Stimulated activated naive CD8-positive, alpha-beta T cell treated with anti-CD3 and anti-CD28 coated beads, Interleukin-15, amount 100 ng/mL, for 72 hours (primary cell): ENCODE measurements at regions not wholly inside any gene's neighbourhood (a gene's known extent, or its start where the extent isn't known, plus 50 kb on each side); places are given as distances from the start of the nearest gene placed in this dataset.
"Not testable (repeated sequence)": the region's sequence is repeated elsewhere in the genome, so short reads cannot be mapped to it uniquely, and the experiment has no call there.

Experiments used
- ATAC-seq: fragments of 150-1000 bp; cut with Tn5 transposase; 2 replicates; pipeline ENCODE4 v1.10.0; 2021; ENCODE audit warnings: mild to moderate bottlenecking, moderate library complexity
- DNase-seq, 2 donors: peaks; one replicate each; pipeline ENCODE4 v3.0.0; 2021 to 2022
- H3K27ac Mint-ChIP-seq, 2 donors: one replicate each; pipeline ENCODE4 v1.8.0; 2022; ENCODE audit warnings: mild to moderate bottlenecking in 2 of 2, mixed read lengths in 2 of 2, moderate library complexity in 2 of 2
- H3K27me3 Mint-ChIP-seq: one replicate; pipeline ENCODE4 v1.8.0; 2022; ENCODE audit warnings: mixed read lengths
- H3K4me1 Mint-ChIP-seq: one replicate; pipeline ENCODE4 v1.8.0; 2022; ENCODE audit warnings: mild to moderate bottlenecking, mixed read lengths
- H3K4me3 Mint-ChIP-seq, 2 donors: one replicate each; pipeline ENCODE4 v1.8.0; 2022; ENCODE audit warnings: mild to moderate bottlenecking in 2 of 2, mixed read lengths in 2 of 2, moderate library complexity in 1 of 2
- H3K9me3 Mint-ChIP-seq, 2 donors: one replicate each; pipeline ENCODE4 v1.8.0; 2022; ENCODE audit warnings: mixed read lengths in 2 of 2

- Mint-ChIP-seq H3K27me3 (no peaks in the 10 kb centered on the region), H3K27ac (peak overlapping the region in 1 of 2 donors; percentile 63), H3K4me1 (no peaks in the 10 kb centered on the region), H3K4me3 (no peak overlapping the region), H3K9me3 (peaks cover 18 to 43% of the 10 kb centered on the region in 2 donors)
- ATAC-seq: no peak
- no peak for DNase-seq
Measured at GRCh38 chr7:53596230-53596629, 560.8 kb downstream of the POM121L12 start.

GRCh38 chr7:53600296-53600695 is 564.9 kb downstream of the POM121L12 start:
- no peaks in the 10 kb centered on the region for H3K27me3 Mint-ChIP-seq
- no peak overlapping the region for H3K27ac Mint-ChIP-seq
- ATAC-seq (no peak), DNase-seq (no peak)
- peaks cover 19 to 53% of the 10 kb centered on the region in 2 donors for H3K9me3 Mint-ChIP-seq
- H3K4me3 Mint-ChIP-seq: no peak overlapping the region
- no peaks in the 10 kb centered on the region for H3K4me1 Mint-ChIP-seq

- ATAC-seq (peak; percentile 31), DNase-seq (no peak)
- Mint-ChIP-seq H3K9me3 (peaks cover 23 to 41% of the 10 kb centered on the region in 2 donors), H3K27ac (no peak overlapping the region), H3K4me1 (no peaks in the 10 kb centered on the region), H3K4me3 (no peak overlapping the region), H3K27me3 (no peaks in the 10 kb centered on the region)
Measured at GRCh38 chr7:53602817-53603418, 567.5 kb downstream of the POM121L12 start.

- Mint-ChIP-seq H3K4me1 (no peaks in the 10 kb centered on the region), H3K27ac (no peak overlapping the region), H3K9me3 (peaks cover 23 to 41% of the 10 kb centered on the region in 2 donors), H3K4me3 (no peak overlapping the region), H3K27me3 (no peaks in the 10 kb centered on the region)
- ATAC-seq (no peak), DNase-seq (no peak)
Measured at GRCh38 chr7:53603461-53603860, 568.0 kb downstream of the POM121L12 start.

- DNase-seq: no peak
- H3K4me1 Mint-ChIP-seq: no peaks in the 10 kb centered on the region
- H3K27ac Mint-ChIP-seq: no peak overlapping the region
- H3K4me3 Mint-ChIP-seq: no peak overlapping the region
- H3K27me3 Mint-ChIP-seq: no peaks in the 10 kb centered on the region
- no peak for ATAC-seq
- H3K9me3 Mint-ChIP-seq: peaks cover 24 to 41% of the 10 kb centered on the region in 2 donors
Measured at GRCh38 chr7:53604201-53604600, 568.8 kb downstream of the POM121L12 start.

DNA sequence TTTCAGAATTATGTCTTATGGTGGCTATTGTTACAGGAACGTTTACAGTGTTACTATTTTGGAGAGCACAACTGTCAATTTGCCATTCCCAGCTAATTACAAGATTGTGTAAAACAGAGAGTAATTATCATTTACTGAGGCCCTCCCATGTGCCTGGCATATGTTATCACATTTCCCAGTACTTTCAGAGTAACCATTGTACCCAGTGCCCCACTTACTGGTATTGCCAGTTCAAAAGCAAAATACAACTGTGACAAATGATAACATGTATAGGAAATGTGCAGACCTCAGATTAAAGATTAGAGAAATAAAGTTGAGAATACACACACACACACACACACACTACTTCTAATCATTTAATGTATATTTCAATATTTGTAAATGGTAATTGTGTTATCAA is 572.5 kb downstream of the POM121L12 start:
- ATAC-seq (no peak), DNase-seq (no peak)
- Mint-ChIP-seq H3K4me1 (no peaks in the 10 kb centered on the region), H3K9me3 (peaks cover 17 to 18% of the 10 kb centered on the region in 2 donors), H3K4me3 (no peak overlapping the region), H3K27ac (no peak overlapping the region), H3K27me3 (no peaks in the 10 kb centered on the region)

DNA sequence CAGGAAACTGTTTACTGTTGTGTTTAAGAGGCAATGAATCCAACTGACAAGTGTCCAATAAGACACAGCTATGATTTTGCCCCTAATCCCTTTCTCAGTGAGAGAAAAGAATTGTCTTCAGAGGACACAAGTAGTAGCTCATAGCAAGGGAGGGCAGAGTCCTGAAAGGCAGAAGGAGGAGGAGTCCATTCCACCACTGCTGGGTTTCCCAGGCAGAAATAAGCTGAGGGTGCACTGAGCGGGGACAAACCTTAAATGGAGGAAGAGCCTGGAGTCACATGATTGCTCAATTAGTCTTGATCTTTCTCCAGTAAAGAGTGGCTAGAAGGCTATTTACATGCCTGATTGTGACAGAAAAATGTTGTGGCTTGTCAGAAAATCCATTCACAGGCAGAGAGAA is 573.8 kb downstream of the POM121L12 start:
- ATAC-seq: no peak
- Mint-ChIP-seq H3K27ac (no peak overlapping the region), H3K27me3 (no peaks in the 10 kb centered on the region), H3K4me3 (no peak overlapping the region), H3K9me3 (peaks cover 14 to 21% of the 10 kb centered on the region in 2 donors), H3K4me1 (no peaks in the 10 kb centered on the region)
- no peak for DNase-seq

- no peak for DNase-seq
- no peak overlapping the region for H3K4me3 Mint-ChIP-seq
- H3K27me3 Mint-ChIP-seq: no peaks in the 10 kb centered on the region
- H3K4me1 Mint-ChIP-seq: no peaks in the 10 kb centered on the region
- peaks cover 19 to 22% of the 10 kb centered on the region in 2 donors for H3K9me3 Mint-ChIP-seq
- H3K27ac Mint-ChIP-seq: no peak overlapping the region
- no peak for ATAC-seq
Measured at GRCh38 chr7:53611043-53611442, 575.6 kb downstream of the POM121L12 start.

DNA sequence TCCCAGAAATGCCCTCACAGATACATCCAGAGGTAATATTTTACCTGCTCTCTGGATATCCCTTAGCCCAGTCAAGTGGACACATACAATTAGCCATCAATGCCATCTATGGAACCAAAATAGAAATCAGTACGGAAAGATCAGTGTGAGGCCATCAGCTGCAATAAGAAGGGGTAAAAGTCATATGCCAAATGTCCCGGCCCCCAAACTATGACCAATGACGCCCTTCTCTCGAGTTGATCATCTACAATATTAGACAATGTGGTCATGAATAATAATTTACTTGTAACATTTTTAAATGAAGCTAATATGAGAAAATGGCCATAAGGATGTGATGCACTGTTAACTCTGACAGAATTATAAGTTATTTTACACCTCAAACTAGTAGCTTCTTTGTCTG is 588.9 kb downstream of the POM121L12 start:
- H3K27ac Mint-ChIP-seq: no peak overlapping the region
- ATAC-seq (no peak), DNase-seq (no peak)
- H3K4me3 Mint-ChIP-seq: no peak overlapping the region
- H3K4me1 Mint-ChIP-seq: no peaks in the 10 kb centered on the region
- H3K27me3 Mint-ChIP-seq: no peaks in the 10 kb centered on the region
- peaks cover 27 to 45% of the 10 kb centered on the region in 2 donors for H3K9me3 Mint-ChIP-seq

GRCh38 chr7:53628775-53629174 is 593.3 kb downstream of the POM121L12 start:
- H3K9me3 Mint-ChIP-seq: peaks cover 14 to 35% of the 10 kb centered on the region in 2 donors
- H3K27ac Mint-ChIP-seq: no peak overlapping the region
- DNase-seq: no peak
- H3K4me3 Mint-ChIP-seq: no peak overlapping the region
- no peak for ATAC-seq
- H3K27me3 Mint-ChIP-seq: no peaks in the 10 kb centered on the region
- H3K4me1 Mint-ChIP-seq: no peaks in the 10 kb centered on the region

- DNase-seq, ATAC-seq, H3K27ac Mint-ChIP-seq, H3K27me3 Mint-ChIP-seq, H3K4me3 Mint-ChIP-seq, H3K4me1 Mint-ChIP-seq: not testable (repeated sequence)
- H3K9me3 Mint-ChIP-seq: peaks cover 12 to 22% of the 10 kb centered on the region in 2 donors
Measured at GRCh38 chr7:53635251-53635650, 599.8 kb downstream of the POM121L12 start.

DNA sequence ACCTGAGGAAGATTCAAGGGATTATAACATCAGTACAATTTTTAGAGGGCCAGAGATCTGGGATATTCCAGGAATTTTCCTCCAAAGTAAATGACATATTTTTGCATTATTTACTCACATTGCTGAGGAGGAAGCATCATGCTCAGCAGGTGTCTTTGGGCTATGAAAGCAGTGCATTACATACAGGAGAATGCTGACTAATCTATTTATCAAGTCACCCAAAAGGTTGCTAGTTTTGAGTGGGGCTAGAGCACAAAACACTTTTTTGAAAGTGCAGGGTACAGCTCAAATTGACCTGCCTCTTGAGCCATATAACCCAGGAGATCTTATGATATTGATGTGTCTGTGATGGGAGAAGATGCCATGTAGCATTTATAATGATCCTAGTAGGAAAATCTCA is 603.1 kb downstream of the POM121L12 start:
- DNase-seq: no peak
- H3K4me1 Mint-ChIP-seq: no peaks in the 10 kb centered on the region
- peaks cover 5 to 22% of the 10 kb centered on the region in 2 donors for H3K9me3 Mint-ChIP-seq
- H3K27ac Mint-ChIP-seq: no peak overlapping the region
- H3K4me3 Mint-ChIP-seq: no peak overlapping the region
- H3K27me3 Mint-ChIP-seq: no peaks in the 10 kb centered on the region
- ATAC-seq: no peak

DNA sequence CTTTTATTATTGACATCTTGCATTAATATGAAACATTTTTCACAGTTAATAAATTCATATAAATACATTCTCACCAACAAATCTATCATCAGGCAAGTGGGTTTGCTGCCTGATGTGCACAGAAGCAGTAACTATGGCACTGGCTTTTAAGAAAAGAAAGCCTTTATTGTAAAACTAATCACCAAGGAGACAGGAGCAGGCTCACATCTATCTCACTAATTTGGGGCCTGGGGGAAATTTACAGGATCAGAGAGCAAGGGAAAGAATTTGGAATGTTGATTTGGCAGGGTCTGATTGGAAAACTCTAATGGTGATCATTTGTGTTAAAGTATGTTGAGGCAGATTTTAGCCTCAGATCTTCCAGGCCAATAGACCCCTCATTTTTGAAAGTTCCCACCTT is 605.7 kb downstream of the POM121L12 start:
- DNase-seq: no peak
- Mint-ChIP-seq H3K4me3 (no peak overlapping the region), H3K27ac (no peak overlapping the region), H3K27me3 (no peaks in the 10 kb centered on the region), H3K4me1 (no peaks in the 10 kb centered on the region), H3K9me3 (peaks cover 7 to 14% of the 10 kb centered on the region in 2 donors)
- ATAC-seq: no peak

DNA sequence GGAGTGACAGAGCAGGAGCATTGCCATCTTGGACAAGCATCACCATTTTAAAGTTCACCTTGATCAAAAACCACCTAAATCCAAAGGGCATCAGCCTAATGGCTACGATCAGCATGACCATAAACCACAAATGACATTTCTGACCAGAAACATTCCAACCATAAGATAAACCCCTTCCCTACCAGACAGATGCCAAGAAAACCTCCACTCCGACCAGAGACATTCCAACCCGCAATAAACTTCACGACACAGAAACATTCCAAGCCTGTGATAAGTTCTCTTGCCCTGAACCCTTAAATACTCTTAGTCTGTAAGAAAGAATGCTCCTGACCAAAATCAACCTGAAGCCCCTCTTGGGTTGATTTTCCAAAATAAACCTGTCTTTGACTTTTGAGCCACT is 606.9 kb downstream of the POM121L12 start:
- no peak for ATAC-seq
- H3K4me1 Mint-ChIP-seq: no peaks in the 10 kb centered on the region
- H3K4me3 Mint-ChIP-seq: no peak overlapping the region
- peaks cover 12 to 14% of the 10 kb centered on the region in 2 donors for H3K9me3 Mint-ChIP-seq
- H3K27me3 Mint-ChIP-seq: no peaks in the 10 kb centered on the region
- H3K27ac Mint-ChIP-seq: no peak overlapping the region
- DNase-seq: no peak

GRCh38 chr7:53642866-53643265 is 607.4 kb downstream of the POM121L12 start:
- ATAC-seq (no peak), DNase-seq (no peak)
- peaks cover 14 to 15% of the 10 kb centered on the region in 2 donors for H3K9me3 Mint-ChIP-seq
- no peaks in the 10 kb centered on the region for H3K27me3 Mint-ChIP-seq
- H3K4me3 Mint-ChIP-seq: no peak overlapping the region
- H3K27ac Mint-ChIP-seq: no peak overlapping the region
- no peaks in the 10 kb centered on the region for H3K4me1 Mint-ChIP-seq

GRCh38 chr7:53656881-53657280 is 621.4 kb downstream of the POM121L12 start:
- Mint-ChIP-seq H3K4me1 (no peaks in the 10 kb centered on the region), H3K4me3 (no peak overlapping the region), H3K27me3 (no peaks in the 10 kb centered on the region), H3K9me3 (peaks cover 8 to 16% of the 10 kb centered on the region in 2 donors), H3K27ac (no peak overlapping the region)
- DNase-seq (no peak), ATAC-seq (no peak)

DNA sequence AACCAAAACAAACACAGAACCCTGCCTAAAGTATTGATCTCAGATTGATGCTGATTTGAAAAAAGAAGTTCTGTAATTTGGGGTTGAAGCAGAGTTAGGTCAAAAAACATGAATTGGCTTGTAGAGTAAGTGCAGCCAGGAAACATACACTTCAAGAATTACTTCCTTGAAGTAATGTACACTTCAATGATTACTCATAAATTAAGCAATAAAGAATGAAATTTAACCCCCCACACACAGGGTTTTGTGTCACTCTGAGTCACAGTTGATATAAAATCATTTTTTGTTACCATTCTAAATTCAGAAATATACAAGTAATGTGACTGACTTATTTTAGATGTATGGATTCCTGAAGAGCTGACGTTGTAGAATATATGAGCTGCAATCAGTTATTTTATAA is 622.2 kb downstream of the POM121L12 start:
- H3K27me3 Mint-ChIP-seq: no peaks in the 10 kb centered on the region
- ATAC-seq (no peak), DNase-seq (no peak)
- no peak overlapping the region for H3K27ac Mint-ChIP-seq
- H3K4me3 Mint-ChIP-seq: no peak overlapping the region
- H3K4me1 Mint-ChIP-seq: no peaks in the 10 kb centered on the region
- peaks cover 3 to 20% of the 10 kb centered on the region in 2 donors for H3K9me3 Mint-ChIP-seq
